Type B pancreatic cell (in vitro differentiated cells): ENCODE measurements at regions not wholly inside any gene's neighbourhood (a gene's known extent, or its start where the extent isn't known, plus 50 kb on each side); places are given as distances from the start of the nearest gene placed in this dataset.

Experiments
- DNase-seq: peaks from one replicate; pipeline ENCODE4 v3.0.0; 2021; ENCODE audit warnings: mixed read lengths; ENCODE audit not compliant: unreplicated experiment; ENCODE audit errors: extremely low spot score
- H3K27ac Mint-ChIP-seq: 2 replicates; pipeline ENCODE4 v1.8.0; 2021; ENCODE audit warnings: mild to moderate bottlenecking, mixed read lengths
- H3K27me3 Mint-ChIP-seq: 2 replicates; pipeline ENCODE4 v1.8.0; 2021; ENCODE audit warnings: mixed read lengths
- H3K36me3 Mint-ChIP-seq: 2 replicates; pipeline ENCODE4 v1.8.0; 2021; ENCODE audit warnings: mixed read lengths
- H3K4me1 Mint-ChIP-seq: one replicate; pipeline ENCODE4 v1.8.0; 2021; ENCODE audit warnings: mixed read lengths; ENCODE audit not compliant: unreplicated experiment
- H3K4me3 Mint-ChIP-seq: 2 replicates; pipeline ENCODE4 v1.8.0; 2021; ENCODE audit warnings: mild to moderate bottlenecking, mixed read lengths
- H3K9me3 Mint-ChIP-seq: 2 replicates; pipeline ENCODE4 v1.8.0; 2021; ENCODE audit warnings: mixed read lengths
- TF ChIP-seq, protein P1 (sequence below): fragments of 200-600 bp; sonication (generic); conservative IDR thresholded peaks from 2 replicates; pipeline ENCODE4 v1.5.0; 2021; ENCODE audit warnings: antibody characterized with exemption, mild to moderate bottlenecking

DNA sequence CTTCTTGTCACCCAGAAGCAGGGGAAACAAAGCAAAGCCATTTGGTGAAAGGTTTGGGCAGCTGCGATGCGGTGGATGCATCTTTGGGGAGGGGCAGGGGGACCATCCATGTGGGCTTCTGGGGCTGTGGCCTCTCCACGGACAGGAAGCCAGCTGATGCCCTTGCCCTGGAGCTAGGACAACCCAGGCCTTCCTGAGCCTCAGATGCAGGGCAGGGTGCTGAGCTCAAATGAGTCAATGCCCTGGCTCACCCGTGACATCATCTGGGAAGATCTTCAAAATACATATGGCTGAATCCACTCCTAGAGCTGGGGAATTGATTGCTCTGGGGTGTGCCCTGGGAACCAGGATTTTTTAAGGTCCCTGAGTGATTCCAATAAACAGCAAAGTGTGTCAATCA lies 1418.2 kb downstream of the TBC1D22A start:
- Mint-ChIP-seq H3K4me3 (no peak overlapping the region), H3K36me3 (no peaks in the 10 kb centered on the region), H3K4me1 (no peaks in the 10 kb centered on the region), H3K27ac (no peak overlapping the region), H3K9me3 (no peaks in the 10 kb centered on the region), H3K27me3 (peaks cover 22% of the 10 kb centered on the region)
- DNase-seq, result no peak
- TF ChIP-seq, protein P1, sequence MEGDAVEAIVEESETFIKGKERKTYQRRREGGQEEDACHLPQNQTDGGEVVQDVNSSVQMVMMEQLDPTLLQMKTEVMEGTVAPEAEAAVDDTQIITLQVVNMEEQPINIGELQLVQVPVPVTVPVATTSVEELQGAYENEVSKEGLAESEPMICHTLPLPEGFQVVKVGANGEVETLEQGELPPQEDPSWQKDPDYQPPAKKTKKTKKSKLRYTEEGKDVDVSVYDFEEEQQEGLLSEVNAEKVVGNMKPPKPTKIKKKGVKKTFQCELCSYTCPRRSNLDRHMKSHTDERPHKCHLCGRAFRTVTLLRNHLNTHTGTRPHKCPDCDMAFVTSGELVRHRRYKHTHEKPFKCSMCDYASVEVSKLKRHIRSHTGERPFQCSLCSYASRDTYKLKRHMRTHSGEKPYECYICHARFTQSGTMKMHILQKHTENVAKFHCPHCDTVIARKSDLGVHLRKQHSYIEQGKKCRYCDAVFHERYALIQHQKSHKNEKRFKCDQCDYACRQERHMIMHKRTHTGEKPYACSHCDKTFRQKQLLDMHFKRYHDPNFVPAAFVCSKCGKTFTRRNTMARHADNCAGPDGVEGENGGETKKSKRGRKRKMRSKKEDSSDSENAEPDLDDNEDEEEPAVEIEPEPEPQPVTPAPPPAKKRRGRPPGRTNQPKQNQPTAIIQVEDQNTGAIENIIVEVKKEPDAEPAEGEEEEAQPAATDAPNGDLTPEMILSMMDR, result no peak

DNA sequence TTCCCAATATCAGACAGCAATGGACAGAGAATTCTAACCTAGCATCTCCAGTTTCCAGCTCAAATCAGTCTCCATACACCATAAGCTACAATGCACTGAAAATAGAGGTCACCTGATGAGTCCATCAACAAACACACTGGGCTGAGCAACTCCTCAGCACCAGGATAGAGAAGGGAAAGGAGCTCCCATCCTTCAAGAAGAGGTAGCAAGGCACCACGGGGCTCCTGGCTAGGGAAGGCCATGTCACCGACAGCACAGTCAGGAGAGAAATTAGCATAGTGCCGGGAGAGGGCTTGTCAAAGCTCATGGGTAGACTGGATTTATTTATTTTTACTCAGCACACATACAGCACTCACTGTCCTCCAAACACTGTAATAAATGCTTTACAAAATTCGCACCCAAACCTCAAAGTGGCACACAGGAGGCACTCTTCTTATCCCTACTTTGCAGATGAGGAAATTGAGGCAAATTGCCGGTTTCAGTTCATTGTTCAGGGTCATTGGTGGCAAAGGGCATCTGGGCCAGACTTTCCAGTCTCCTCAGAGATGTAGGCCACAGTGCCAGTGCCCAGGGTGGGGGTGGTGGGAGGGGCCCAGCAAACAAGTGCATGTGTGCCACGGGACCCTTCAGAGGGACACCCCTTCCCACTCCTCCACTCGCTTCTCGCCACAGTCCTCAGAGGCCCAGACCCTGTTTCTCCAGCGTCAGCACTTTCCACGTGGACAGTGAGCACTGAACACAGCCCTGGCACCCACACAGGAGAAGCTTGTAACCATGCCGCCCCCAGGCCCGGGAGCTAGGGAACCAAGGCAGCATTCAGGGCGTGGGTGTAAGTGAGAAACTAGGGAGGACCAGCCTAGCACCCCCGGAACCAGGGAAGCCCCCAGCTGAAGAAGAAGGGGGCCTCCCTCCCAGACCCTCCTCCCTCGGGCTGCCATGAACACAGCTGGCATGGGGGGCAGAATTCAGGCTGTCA lies 1417.4 kb downstream of the TBC1D22A start:
- Mint-ChIP-seq H3K9me3 (no peaks in the 10 kb centered on the region), H3K27ac (no peak overlapping the region), H3K36me3 (no peaks in the 10 kb centered on the region), H3K4me1 (no peaks in the 10 kb centered on the region), H3K27me3 (peaks cover 26% of the 10 kb centered on the region), H3K4me3 (no peak overlapping the region)
- DNase-seq, result no peak
- TF ChIP-seq, protein P1, result no peak

DNA sequence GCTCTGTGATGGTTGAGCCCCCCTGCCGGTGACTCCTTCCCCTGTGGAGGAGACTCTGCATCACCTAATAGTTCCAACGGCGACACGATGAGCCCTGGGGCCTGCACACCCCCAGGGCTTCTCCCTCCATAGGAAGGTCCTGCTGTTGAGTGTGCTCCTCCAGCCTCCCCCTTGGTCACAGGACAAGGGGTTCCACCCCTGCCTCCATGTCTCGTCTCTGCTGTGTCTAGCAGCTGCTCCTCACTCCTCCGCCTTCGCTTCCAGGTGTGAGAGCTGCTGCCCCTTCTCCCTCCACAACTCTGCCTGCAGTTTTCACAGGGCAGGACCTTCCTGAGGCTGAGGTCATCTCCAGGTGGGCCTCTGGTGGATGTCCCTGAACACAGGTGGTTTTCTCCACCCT lies 1416.1 kb downstream of the TBC1D22A start:
- no peak overlapping the region for H3K27ac Mint-ChIP-seq
- TF ChIP-seq, protein P1, result no peak
- no peaks in the 10 kb centered on the region for H3K36me3 Mint-ChIP-seq
- H3K27me3 Mint-ChIP-seq, result peaks cover 31% of the 10 kb centered on the region
- DNase-seq, result no peak
- no peaks in the 10 kb centered on the region for H3K4me1 Mint-ChIP-seq
- no peak overlapping the region for H3K4me3 Mint-ChIP-seq
- no peaks in the 10 kb centered on the region for H3K9me3 Mint-ChIP-seq

DNA sequence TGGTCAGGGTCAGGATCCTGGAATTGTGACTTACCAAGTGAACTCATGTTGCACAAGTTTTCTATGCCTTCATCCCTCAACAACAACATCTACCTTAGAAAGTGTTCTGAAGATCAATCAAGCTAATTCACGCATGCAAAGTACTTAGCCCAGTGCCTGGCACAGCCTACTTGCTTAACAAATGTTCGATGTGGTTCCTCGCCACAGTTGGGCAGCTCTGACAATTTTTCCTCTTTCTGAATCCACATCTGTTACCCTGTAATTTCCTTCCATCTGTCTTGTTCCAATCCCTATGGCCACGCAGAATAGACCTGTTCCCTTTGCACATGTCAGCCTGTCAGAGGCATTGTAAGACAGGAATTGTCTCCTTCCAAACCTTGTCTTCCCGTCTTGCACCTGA lies 1415.2 kb downstream of the TBC1D22A start:
- Mint-ChIP-seq H3K27me3 (peaks cover 32% of the 10 kb centered on the region), H3K4me3 (no peak overlapping the region)

DNA sequence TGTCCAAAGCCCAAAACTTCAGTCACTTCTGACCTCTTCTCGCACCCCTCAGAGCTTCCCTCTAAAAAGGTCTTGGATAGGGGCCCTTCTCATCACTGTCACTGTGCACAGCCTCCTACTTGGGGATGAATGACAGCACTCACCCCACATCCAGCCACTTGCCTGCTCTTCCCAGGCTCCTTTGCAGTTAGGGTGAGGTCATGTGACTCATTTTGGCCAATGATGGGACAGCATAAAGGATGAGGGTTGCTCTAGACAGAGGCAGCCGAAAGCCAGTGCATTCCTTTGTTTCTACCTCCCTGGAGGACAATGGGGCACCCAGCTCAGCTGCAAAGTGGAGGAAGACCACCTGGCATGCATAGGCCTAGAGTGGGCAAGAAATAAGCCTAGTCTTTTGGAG lies 1413.3 kb downstream of the TBC1D22A start:
- Mint-ChIP-seq H3K27me3 (peaks cover 44% of the 10 kb centered on the region), H3K4me1 (no peaks in the 10 kb centered on the region), H3K36me3 (no peaks in the 10 kb centered on the region), H3K27ac (no peak overlapping the region), H3K9me3 (no peaks in the 10 kb centered on the region), H3K4me3 (no peak overlapping the region)
- TF ChIP-seq, protein P1, result no peak
- DNase-seq, result no peak

More for the DNA sequence above, 1415.2 kb downstream of the TBC1D22A start:
- H3K27ac Mint-ChIP-seq, result no peak overlapping the region
- TF ChIP-seq, protein P1, result no peak
- no peaks in the 10 kb centered on the region for H3K9me3 Mint-ChIP-seq
- H3K4me1 Mint-ChIP-seq, result no peaks in the 10 kb centered on the region
- no peak for DNase-seq
- no peaks in the 10 kb centered on the region for H3K36me3 Mint-ChIP-seq
